Caco-2 (cell line): ENCODE measurements at regions not wholly inside any gene's neighbourhood (a gene's known extent, or its start where the extent isn't known, plus 50 kb on each side); places are given as distances from the start of the nearest gene placed in this dataset.

ENCODE experiments used
- BruUV-seq: library from RNA; stranded (reverse); fragments of 400-500 nt; replicated peaks from 2 replicates; lab custom pipeline; 2021; lab: Mats Ljungman, UMichigan
- CTCF ChIA-PET: fragments of 300-600 bp; sonication (Branson Sonifier 250); formaldehyde crosslinking; loops from one replicate; lab custom pipeline; 2022; ENCODE audit warnings: antibody characterized with exemption; lab: Charles Lee
- POLR2A ChIA-PET: fragments of 300-600 bp; sonication (Branson Sonifier 250); formaldehyde crosslinking; loops from one replicate; lab custom pipeline; 2022; ENCODE audit warnings: antibody characterized with exemption; lab: Charles Lee
- DNase-seq, 2 experiments: peaks; one replicate each; pipeline versions ENCODE4 v3.0.0 to v3.0.0-alpha.2; 2020 to 2022
- H3K27me3 ChIP-seq: replicated peaks from 2 replicates; pipeline ENCODE4 v1.6.0; 2011; ENCODE audit warnings: low read length; ENCODE audit not compliant: control insufficient read depth, insufficient read depth
- H3K36me3 ChIP-seq: 2 replicates; pipeline ENCODE4 v1.5.1; 2011; ENCODE audit warnings: low read length; ENCODE audit not compliant: control insufficient read depth, insufficient read depth
- H3K4me1 ChIP-seq: fragments of 250-450 bp; sonication (Bioruptor Pico); 2 replicates; pipeline ENCODE4 v1.5.1; 2020; ENCODE audit warnings: mild to moderate bottlenecking
- H3K4me3 ChIP-seq: 2 replicates; pipeline ENCODE4 v1.5.1; 2011; ENCODE audit warnings: low read depth, mild to moderate bottlenecking, control low read depth, low read length
- H3K9me3 ChIP-seq: fragments of 250-450 bp; sonication (Bioruptor Pico); 2 replicates; pipeline ENCODE4 v1.5.1; 2020; ENCODE audit warnings: mild to moderate bottlenecking, moderate library complexity
- H3K27ac Mint-ChIP-seq: one replicate; pipeline ENCODE4 v1.8.0; 2022; ENCODE audit warnings: mixed read lengths; ENCODE audit not compliant: unreplicated experiment
- H3K27me3 Mint-ChIP-seq: one replicate; pipeline ENCODE4 v1.8.0; 2022; ENCODE audit warnings: mixed read lengths; ENCODE audit not compliant: insufficient read depth, unreplicated experiment
- H3K36me3 Mint-ChIP-seq: one replicate; pipeline ENCODE4 v1.8.0; 2022; ENCODE audit warnings: mild to moderate bottlenecking, mixed read lengths; ENCODE audit not compliant: insufficient read depth, unreplicated experiment
- H3K4me1 Mint-ChIP-seq: one replicate; pipeline ENCODE4 v1.8.0; 2022; ENCODE audit warnings: low read depth, mixed read lengths; ENCODE audit not compliant: unreplicated experiment
- H3K4me3 Mint-ChIP-seq: one replicate; pipeline ENCODE4 v1.8.0; 2022; ENCODE audit warnings: mild to moderate bottlenecking, moderate library complexity, mixed read lengths; ENCODE audit not compliant: unreplicated experiment
- H3K9me3 Mint-ChIP-seq: one replicate; pipeline ENCODE4 v1.8.0; 2022; ENCODE audit warnings: mixed read lengths; ENCODE audit not compliant: unreplicated experiment
- intact Hi-C: fragments of 100-400 bp; cut with micrococcal nuclease; formaldehyde crosslinking; loops from one replicate; pipeline ENCODE4 v1.10.0; 2022; ENCODE audit not compliant: unreplicated experiment
- TF ChIP-seq, protein P1 (sequence below), 2 experiments: fragments of 200-600 bp in 1 of 2; IDR thresholded peaks; 1 replicate in 1 of 2; 2 replicates in 1 of 2; pipeline versions ENCODE4 v1.5.1 to v1.8.0; 2011 to 2022; ENCODE audit warnings: antibody characterized with exemption in 1 of 2, control low read depth in 1 of 2, inconsistent platforms in 1 of 2, low read depth in 1 of 2, low read length in 1 of 2, mild to moderate bottlenecking in 1 of 2, moderate library complexity in 1 of 2; ENCODE audit not compliant: insufficient read depth in 1 of 2, severe bottlenecking in 1 of 2, unreplicated experiment in 1 of 2

DNA sequence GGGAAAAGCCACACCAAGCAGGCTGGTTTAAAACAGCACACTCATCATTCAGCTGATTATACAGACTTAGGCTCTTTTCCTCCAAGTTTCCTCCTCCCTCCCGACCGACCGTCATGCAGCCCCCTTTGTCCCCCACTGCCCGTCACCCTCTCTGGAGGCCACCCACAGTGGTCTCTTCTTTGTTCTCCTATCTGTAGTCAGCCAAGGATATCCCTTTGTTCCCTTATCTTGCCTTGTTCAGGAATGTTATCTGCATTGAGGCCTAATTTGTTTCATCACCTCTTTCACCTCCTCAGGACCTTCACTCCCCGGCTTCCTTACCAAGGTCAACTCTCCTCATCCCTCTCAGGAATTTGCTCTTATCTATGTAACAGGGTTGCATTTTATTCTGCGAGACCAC, 186.4 kb upstream of the CDH13 start:
- Histone ChIP-seq H3K9me3 (peaks cover 6% of the 10 kb centered on the region; the same call in 1 of the 2 replicates), H3K27me3 (no peaks in the 10 kb centered on the region), H3K4me3 (no peak overlapping the region), H3K4me1 (peaks cover 17% of the 10 kb centered on the region), H3K36me3 (no peaks in the 10 kb centered on the region)
- no peaks in the 10 kb centered on the region for H3K9me3 Mint-ChIP-seq
- peak overlapping the region; percentile 3 for H3K4me3 Mint-ChIP-seq
- DNase-seq: peak; percentile 45 to 57
- H3K27ac Mint-ChIP-seq: peak overlapping the region; percentile 24
- ChIA-PET CTCF (interaction anchor here (1.0 to 2.0 kb wide), 3 partner anchors 16 to 162 kb away, joined by 3 to 19 read pairs (median 3); no protein-coding TSS in a partner anchor), POLR2A (no interaction called here)
- intact Hi-C loops: loop anchor here (1.0 kb wide), 1 partner anchor 16 kb away; no protein-coding TSS in a partner anchor
- no peaks in the 10 kb centered on the region for H3K36me3 Mint-ChIP-seq
- peaks cover 11% of the 10 kb centered on the region for H3K27me3 Mint-ChIP-seq
- no TSS peak for BruUV-seq
- TF ChIP-seq, protein P1, sequence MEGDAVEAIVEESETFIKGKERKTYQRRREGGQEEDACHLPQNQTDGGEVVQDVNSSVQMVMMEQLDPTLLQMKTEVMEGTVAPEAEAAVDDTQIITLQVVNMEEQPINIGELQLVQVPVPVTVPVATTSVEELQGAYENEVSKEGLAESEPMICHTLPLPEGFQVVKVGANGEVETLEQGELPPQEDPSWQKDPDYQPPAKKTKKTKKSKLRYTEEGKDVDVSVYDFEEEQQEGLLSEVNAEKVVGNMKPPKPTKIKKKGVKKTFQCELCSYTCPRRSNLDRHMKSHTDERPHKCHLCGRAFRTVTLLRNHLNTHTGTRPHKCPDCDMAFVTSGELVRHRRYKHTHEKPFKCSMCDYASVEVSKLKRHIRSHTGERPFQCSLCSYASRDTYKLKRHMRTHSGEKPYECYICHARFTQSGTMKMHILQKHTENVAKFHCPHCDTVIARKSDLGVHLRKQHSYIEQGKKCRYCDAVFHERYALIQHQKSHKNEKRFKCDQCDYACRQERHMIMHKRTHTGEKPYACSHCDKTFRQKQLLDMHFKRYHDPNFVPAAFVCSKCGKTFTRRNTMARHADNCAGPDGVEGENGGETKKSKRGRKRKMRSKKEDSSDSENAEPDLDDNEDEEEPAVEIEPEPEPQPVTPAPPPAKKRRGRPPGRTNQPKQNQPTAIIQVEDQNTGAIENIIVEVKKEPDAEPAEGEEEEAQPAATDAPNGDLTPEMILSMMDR (IDR thresholded peaks at IDR 0.05; ENCODE audit: insufficient read depth in 1 of 2, low read depth in 1 of 2, low read length in 1 of 2, severe bottlenecking in 1 of 2, unreplicated experiment in 1 of 2): no peak
- H3K4me1 Mint-ChIP-seq: peaks cover 12% of the 10 kb centered on the region

DNA sequence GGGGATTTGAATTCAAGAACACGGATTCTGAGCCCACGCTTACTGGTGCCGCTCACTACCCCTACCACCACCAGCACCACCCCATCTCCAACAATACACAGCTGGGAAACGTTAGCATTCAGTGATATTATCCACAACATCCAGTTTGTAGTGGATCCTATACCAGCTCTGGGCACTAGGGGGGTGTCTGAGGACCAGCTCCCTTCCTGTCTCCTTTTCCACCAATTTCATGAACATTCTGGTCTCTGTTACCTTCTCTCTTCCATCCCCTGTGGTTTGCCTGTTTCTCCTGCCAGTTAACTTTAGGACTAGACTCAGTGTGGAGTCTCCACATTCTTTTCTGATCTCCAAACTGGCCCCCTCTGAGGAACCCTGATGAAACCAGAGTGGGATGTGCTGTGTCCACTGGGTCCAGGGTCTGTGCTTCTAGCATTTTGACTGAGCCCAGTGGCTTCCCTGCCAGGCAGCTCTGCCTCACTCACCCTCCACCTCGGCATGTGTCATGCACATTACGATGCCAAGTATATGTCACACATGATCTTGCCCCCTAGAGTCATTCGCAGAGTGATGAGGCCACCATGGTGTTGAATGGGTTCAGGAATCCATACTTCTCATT, 187.0 kb upstream of the CDH13 start:
- H3K27me3 Mint-ChIP-seq: peaks cover 14% of the 10 kb centered on the region
- intact Hi-C loops: loop anchor here (1.0 kb wide), 1 partner anchor 17 kb away; no protein-coding TSS in a partner anchor
- H3K27me3 ChIP-seq: no peaks in the 10 kb centered on the region; the same call in 1 of the 2 replicates
- H3K4me3 Mint-ChIP-seq: no peak overlapping the region
- peaks cover 17% of the 10 kb centered on the region for H3K4me1 ChIP-seq
- H3K36me3 Mint-ChIP-seq: no peaks in the 10 kb centered on the region
- H3K4me3 ChIP-seq: no peak overlapping the region
- peak in 1 of 2 experiments; percentile 47 for DNase-seq
- POLR2A ChIA-PET: no interaction called here
- H3K9me3 ChIP-seq: peaks cover 6% of the 10 kb centered on the region; the same call in 1 of the 2 replicates
- H3K27ac Mint-ChIP-seq: peak overlapping the region; percentile 24
- H3K36me3 ChIP-seq: no peaks in the 10 kb centered on the region
- BruUV-seq: no TSS peak
- TF ChIP-seq, protein P1 (IDR thresholded peaks at IDR 0.05; ENCODE audit: insufficient read depth in 1 of 2, low read depth in 1 of 2, low read length in 1 of 2, severe bottlenecking in 1 of 2, unreplicated experiment in 1 of 2): peak; percentile 15 to 54
- CTCF ChIA-PET: interaction anchor here (0.7 to 2.0 kb wide), 7 partner anchors 9 to 162 kb away, joined by 3 to 19 read pairs (median 3); no protein-coding TSS in a partner anchor
- H3K9me3 Mint-ChIP-seq: no peaks in the 10 kb centered on the region
- H3K4me1 Mint-ChIP-seq: peaks cover 12% of the 10 kb centered on the region

DNA sequence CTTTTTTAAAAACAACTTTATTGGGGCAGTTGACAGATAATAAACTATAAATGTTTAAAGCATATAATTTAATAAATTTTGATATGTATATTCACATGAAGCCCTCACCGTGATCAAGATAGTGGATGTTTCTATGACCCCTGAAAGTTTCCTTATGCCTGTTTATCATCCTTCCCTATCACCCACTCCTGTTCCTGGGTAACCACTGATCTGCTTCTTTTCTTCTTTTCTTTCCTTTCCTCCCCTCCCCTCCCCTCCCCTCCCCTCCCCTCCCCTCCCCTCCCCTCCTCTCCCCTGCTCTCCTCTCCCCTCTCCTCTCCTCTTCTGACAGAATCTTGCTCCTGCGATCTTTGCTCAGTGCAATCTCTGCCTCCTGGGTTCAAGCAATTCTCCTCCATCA, 193.7 kb upstream of the CDH13 start:
- Mint-ChIP-seq H3K4me1 (no peaks in the 10 kb centered on the region), H3K36me3 (no peaks in the 10 kb centered on the region), H3K27me3 (peaks cover 34% of the 10 kb centered on the region), H3K9me3 (no peaks in the 10 kb centered on the region), H3K4me3 (no peak overlapping the region), H3K27ac (no peak overlapping the region)
- Histone ChIP-seq H3K9me3 (peaks cover 6% of the 10 kb centered on the region; the same call in 1 of the 2 replicates), H3K36me3 (no peaks in the 10 kb centered on the region), H3K4me1 (no peaks in the 10 kb centered on the region), H3K27me3 (no peaks in the 10 kb centered on the region; the same call in 1 of the 2 replicates), H3K4me3 (no peak overlapping the region)
- ChIA-PET CTCF (no interaction called here), POLR2A (no interaction called here)
- no peak for DNase-seq
- intact Hi-C loops: no loop called here
- no TSS peak for BruUV-seq
- TF ChIP-seq, protein P1 (IDR thresholded peaks at IDR 0.05; ENCODE audit: insufficient read depth in 1 of 2, low read depth in 1 of 2, low read length in 1 of 2, severe bottlenecking in 1 of 2, unreplicated experiment in 1 of 2): no peak
